HEK293T (cell line): ENCODE measurements at regions not wholly inside any gene's neighbourhood (a gene's known extent, or its start where the extent isn't known, plus 50 kb on each side); places are given as distances from the start of the nearest gene placed in this dataset.

Experiments used
- ARNT ChIP-seq: fragments of 450-650 bp; IDR thresholded peaks from 2 replicates; pipeline ENCODE4 v1.6.1; 2017; ENCODE audit warnings: mild to moderate bottlenecking
- BHLHE40 ChIP-seq: fragments of 450-650 bp; IDR thresholded peaks from 2 replicates; pipeline ENCODE4 v1.6.1; 2016; ENCODE audit warnings: mild to moderate bottlenecking, moderate library complexity, borderline replicate concordance
- CTBP1 ChIP-seq: fragments of 450-650 bp; IDR thresholded peaks from 2 replicates; pipeline ENCODE4 v1.6.1; 2016; ENCODE audit warnings: borderline replicate concordance
- ELF4 ChIP-seq: fragments of 450-650 bp; IDR thresholded peaks from 2 replicates; pipeline ENCODE4 v1.6.1; 2017; ENCODE audit warnings: antibody characterized with exemption
- FOXA1 ChIP-seq: fragments of 450-650 bp; IDR thresholded peaks from 2 replicates; pipeline ENCODE4 v1.6.1; 2016; ENCODE audit warnings: mild to moderate bottlenecking
- FOXK2 ChIP-seq: fragments of 450-650 bp; IDR thresholded peaks from 2 replicates; pipeline ENCODE4 v1.6.1; 2016; ENCODE audit warnings: mild to moderate bottlenecking
- FOXM1 ChIP-seq: fragments of 450-650 bp; IDR thresholded peaks from 2 replicates; pipeline ENCODE4 v1.6.1; 2017; ENCODE audit warnings: mild to moderate bottlenecking, borderline replicate concordance
- LEF1 ChIP-seq: fragments of 450-650 bp; IDR thresholded peaks from 2 replicates; pipeline ENCODE4 v1.6.1; 2017; ENCODE audit warnings: mild to moderate bottlenecking, borderline replicate concordance
- NFRKB ChIP-seq: fragments of 450-650 bp; IDR thresholded peaks from 2 replicates; pipeline ENCODE4 v1.6.1; 2016; ENCODE audit warnings: mild to moderate bottlenecking, moderate library complexity
- SP1 ChIP-seq: fragments of 450-650 bp; IDR thresholded peaks from 2 replicates; pipeline ENCODE4 v1.6.1; 2017
- SUZ12 ChIP-seq: fragments of 450-650 bp; IDR thresholded peaks from 2 replicates; pipeline ENCODE4 v1.6.1; 2016; ENCODE audit warnings: mild to moderate bottlenecking

- TF ChIP-seq ARNT, result no peak
- TF ChIP-seq ELF4, result no peak
- no peak for TF ChIP-seq BHLHE40
- TF ChIP-seq SUZ12, result no peak
- TF ChIP-seq SP1, result no peak
- TF ChIP-seq LEF1, result no peak
- no peak for TF ChIP-seq NFRKB
- TF ChIP-seq FOXM1, result no peak
- TF ChIP-seq FOXK2, result no peak
- TF ChIP-seq FOXA1, result no peak
- TF ChIP-seq CTBP1, result no peak
Measured at GRCh38 chr10:9636216-9636615, 1381.5 kb upstream of the CELF2 start.
